GM08714 (cell line): ENCODE measurements at regions not wholly inside any gene's neighbourhood (a gene's known extent, or its start where the extent isn't known, plus 50 kb on each side); places are given as distances from the start of the nearest gene placed in this dataset.

ENCODE experiments used
- H3K4me3 ChIP-seq: fragments of 200-500 bp; sonication (Bioruptor generic); 2 replicates; pipeline ENCODE4 v1.5.1; 2014; ENCODE audit warnings: mild to moderate bottlenecking, low read length, inconsistent platforms
- ZNF274 ChIP-seq: IDR thresholded peaks from 2 replicates; pipeline ENCODE4 v1.6.1; 2012; ENCODE audit warnings: mild to moderate bottlenecking, low read depth, low read length

GRCh38 chr5:4947893-4948536 lies 192.1 kb upstream of the ADAMTS16 start:
- H3K4me3 ChIP-seq, result no peak overlapping the region
- TF ChIP-seq ZNF274, result no peak

GRCh38 chr5:4949108-4949507 lies 191.0 kb upstream of the ADAMTS16 start:
- no peak for TF ChIP-seq ZNF274
- H3K4me3 ChIP-seq, result no peak overlapping the region

GRCh38 chr5:4953576-4953975 lies 186.6 kb upstream of the ADAMTS16 start:
- no peak overlapping the region for H3K4me3 ChIP-seq
- no peak for TF ChIP-seq ZNF274

- no peak overlapping the region for H3K4me3 ChIP-seq
- TF ChIP-seq ZNF274, result no peak
Observed at GRCh38 chr5:4954048-4954447, 186.1 kb upstream of the ADAMTS16 start.

- H3K4me3 ChIP-seq, result no peak overlapping the region
- no peak for TF ChIP-seq ZNF274
Observed at GRCh38 chr5:4963265-4963664, 176.9 kb upstream of the ADAMTS16 start.

GRCh38 chr5:4969351-4969750 lies 170.8 kb upstream of the ADAMTS16 start:
- no peak for TF ChIP-seq ZNF274
- H3K4me3 ChIP-seq, result no peak overlapping the region

- H3K4me3 ChIP-seq, result no peak overlapping the region
- no peak for TF ChIP-seq ZNF274
Observed at GRCh38 chr5:4970171-4970570, 170.0 kb upstream of the ADAMTS16 start.

- TF ChIP-seq ZNF274, result no peak
- H3K4me3 ChIP-seq, result no peak overlapping the region
Observed at GRCh38 chr5:4976902-4977301, 163.2 kb upstream of the ADAMTS16 start.

- no peak overlapping the region for H3K4me3 ChIP-seq
- TF ChIP-seq ZNF274, result no peak
Observed at GRCh38 chr5:4977416-4978110, 162.6 kb upstream of the ADAMTS16 start.

GRCh38 chr5:4980201-4980600 lies 159.9 kb upstream of the ADAMTS16 start:
- no peak overlapping the region for H3K4me3 ChIP-seq
- no peak for TF ChIP-seq ZNF274

GRCh38 chr5:4981608-4982007 lies 158.5 kb upstream of the ADAMTS16 start:
- no peak overlapping the region for H3K4me3 ChIP-seq
- no peak for TF ChIP-seq ZNF274

- no peak for TF ChIP-seq ZNF274
- H3K4me3 ChIP-seq, result no peak overlapping the region
Observed at GRCh38 chr5:4983701-4984100, 156.4 kb upstream of the ADAMTS16 start.

GRCh38 chr5:4984461-4984860 lies 155.7 kb upstream of the ADAMTS16 start:
- no peak overlapping the region for H3K4me3 ChIP-seq
- no peak for TF ChIP-seq ZNF274

- TF ChIP-seq ZNF274, result no peak
Observed at GRCh38 chr5:4987431-4987830, 152.7 kb upstream of the ADAMTS16 start.

GRCh38 chr5:4989118-4989517 lies 151.0 kb upstream of the ADAMTS16 start:
- no peak for TF ChIP-seq ZNF274
- H3K4me3 ChIP-seq, result no peak overlapping the region

More at GRCh38 chr5:4987431-4987830, 152.7 kb upstream of the ADAMTS16 start:
- no peak overlapping the region for H3K4me3 ChIP-seq
